ENCODE measurements at regions not wholly inside any gene's neighbourhood (a gene's known extent, or its start where the extent isn't known, plus 50 kb on each side); places are given as distances from the start of the nearest gene placed in this dataset.

- no peaks in the 10 kb centered on the region for H4K20me1 ChIP-seq (ENCODE audit: control insufficient read depth, extremely low read depth, insufficient read depth, low read length)
- H3K27me3 ChIP-seq (ENCODE audit: control insufficient read depth, insufficient read depth, low read length), result no peaks in the 10 kb centered on the region
- TF ChIP-seq EZH2 (IDR thresholded peaks at IDR 0.05; ENCODE audit: low read length, missing control alignments), result no peak
- no peak for TF ChIP-seq CTCF (conservative IDR thresholded peaks at IDR 0.05 in 1 of 2, IDR thresholded peaks at IDR 0.05 in 1 of 2; ENCODE audit: low read depth in 1 of 2, low read length in 2 of 2)
- H3K4me3 ChIP-seq (replicated peaks in 1 of 4; ENCODE audit: control extremely low read depth in 1 of 4, insufficient read depth in 1 of 4, low read depth in 3 of 4, low read length in 4 of 4), result no peak overlapping the region
- no peak overlapping the region for H3K27ac ChIP-seq (ENCODE audit: insufficient read depth, low read length)
- H2AFZ ChIP-seq (ENCODE audit: low read length), result no peak overlapping the region
- no peak for DNase-seq (ENCODE audit: low read depth in 2 of 2)
- H3K4me1 ChIP-seq (ENCODE audit: control insufficient read depth, extremely low read depth, insufficient read depth, low read length), result no peaks in the 10 kb centered on the region
- H3K9me3 ChIP-seq (ENCODE audit: control insufficient read depth, insufficient read depth, low read depth, low read length), result no peaks in the 10 kb centered on the region
- H3K79me2 ChIP-seq (ENCODE audit: control insufficient read depth, insufficient read depth, low read length), result no peaks in the 10 kb centered on the region
- no peak overlapping the region for H3K4me2 ChIP-seq (ENCODE audit: extremely low read depth, insufficient read depth, low read length)
- H3K36me3 ChIP-seq (ENCODE audit: control insufficient read depth, insufficient read depth, low read length), result no peaks in the 10 kb centered on the region
- H3K9ac ChIP-seq (ENCODE audit: insufficient read depth, low read length), result no peak overlapping the region
These were observed 268.2 kb upstream of the FOXD3 start for GRCh38 chr1:63054184-63054583.

- no peaks in the 10 kb centered on the region for H3K27me3 ChIP-seq (ENCODE audit: control insufficient read depth, insufficient read depth, low read length)
These were observed 259.0 kb upstream of the FOXD3 start for GRCh38 chr1:63063367-63063766.

GRCh38 chr1:63064135-63064534 is 258.2 kb upstream of the FOXD3 start:
- no peaks in the 10 kb centered on the region for H3K27me3 ChIP-seq (ENCODE audit: control insufficient read depth, insufficient read depth, low read length)
- no peak overlapping the region for H3K27ac ChIP-seq (ENCODE audit: insufficient read depth, low read length)
- no peaks in the 10 kb centered on the region for H3K9me3 ChIP-seq (ENCODE audit: control insufficient read depth, insufficient read depth, low read depth, low read length)
- H3K4me2 ChIP-seq (ENCODE audit: extremely low read depth, insufficient read depth, low read length), result no peak overlapping the region
- no peak for DNase-seq (ENCODE audit: low read depth in 2 of 2)
- no peak overlapping the region for H3K9ac ChIP-seq (ENCODE audit: insufficient read depth, low read length)
- H3K4me1 ChIP-seq (ENCODE audit: control insufficient read depth, extremely low read depth, insufficient read depth, low read length), result no peaks in the 10 kb centered on the region
- no peaks in the 10 kb centered on the region for H4K20me1 ChIP-seq (ENCODE audit: control insufficient read depth, extremely low read depth, insufficient read depth, low read length)
- no peaks in the 10 kb centered on the region for H3K36me3 ChIP-seq (ENCODE audit: control insufficient read depth, insufficient read depth, low read length)
- no peak overlapping the region for H2AFZ ChIP-seq (ENCODE audit: low read length)
- no peak for TF ChIP-seq CTCF (conservative IDR thresholded peaks at IDR 0.05 in 1 of 2, IDR thresholded peaks at IDR 0.05 in 1 of 2; ENCODE audit: low read depth in 1 of 2, low read length in 2 of 2)
- TF ChIP-seq EZH2 (IDR thresholded peaks at IDR 0.05; ENCODE audit: low read length, missing control alignments), result no peak
- H3K79me2 ChIP-seq (ENCODE audit: control insufficient read depth, insufficient read depth, low read length), result no peaks in the 10 kb centered on the region
- H3K4me3 ChIP-seq (replicated peaks in 1 of 4; ENCODE audit: control extremely low read depth in 1 of 4, insufficient read depth in 1 of 4, low read depth in 3 of 4, low read length in 4 of 4), result no peak overlapping the region

More at GRCh38 chr1:63063367-63063766, 259.0 kb upstream of the FOXD3 start:
- Histone ChIP-seq H3K79me2 (ENCODE audit: control insufficient read depth, insufficient read depth, low read length) (no peaks in the 10 kb centered on the region), H3K36me3 (ENCODE audit: control insufficient read depth, insufficient read depth, low read length) (no peaks in the 10 kb centered on the region), H3K9ac (ENCODE audit: insufficient read depth, low read length) (no peak overlapping the region), H3K4me2 (ENCODE audit: extremely low read depth, insufficient read depth, low read length) (no peak overlapping the region), H3K27ac (ENCODE audit: insufficient read depth, low read length) (no peak overlapping the region), H2AFZ (ENCODE audit: low read length) (no peak overlapping the region), H3K4me3 (replicated peaks in 1 of 4; ENCODE audit: control extremely low read depth in 1 of 4, insufficient read depth in 1 of 4, low read depth in 3 of 4, low read length in 4 of 4) (no peak overlapping the region), H4K20me1 (ENCODE audit: control insufficient read depth, extremely low read depth, insufficient read depth, low read length) (no peaks in the 10 kb centered on the region), H3K9me3 (ENCODE audit: control insufficient read depth, insufficient read depth, low read depth, low read length) (no peaks in the 10 kb centered on the region), H3K4me1 (ENCODE audit: control insufficient read depth, extremely low read depth, insufficient read depth, low read length) (no peaks in the 10 kb centered on the region)
- no peak for TF ChIP-seq EZH2 (IDR thresholded peaks at IDR 0.05; ENCODE audit: low read length, missing control alignments)
- TF ChIP-seq CTCF (conservative IDR thresholded peaks at IDR 0.05 in 1 of 2, IDR thresholded peaks at IDR 0.05 in 1 of 2; ENCODE audit: low read depth in 1 of 2, low read length in 2 of 2), result no peak
- no peak for DNase-seq (ENCODE audit: low read depth in 2 of 2)

Data from fibroblast of lung (primary cell).